ENCODE measurements at regions not wholly inside any gene's neighbourhood (a gene's known extent, or its start where the extent isn't known, plus 50 kb on each side); places are given as distances from the start of the nearest gene placed in this dataset.
"Not testable (repeated sequence)": the region's sequence is repeated elsewhere in the genome, so short reads cannot be mapped to it uniquely, and the experiment has no call there.

DNA sequence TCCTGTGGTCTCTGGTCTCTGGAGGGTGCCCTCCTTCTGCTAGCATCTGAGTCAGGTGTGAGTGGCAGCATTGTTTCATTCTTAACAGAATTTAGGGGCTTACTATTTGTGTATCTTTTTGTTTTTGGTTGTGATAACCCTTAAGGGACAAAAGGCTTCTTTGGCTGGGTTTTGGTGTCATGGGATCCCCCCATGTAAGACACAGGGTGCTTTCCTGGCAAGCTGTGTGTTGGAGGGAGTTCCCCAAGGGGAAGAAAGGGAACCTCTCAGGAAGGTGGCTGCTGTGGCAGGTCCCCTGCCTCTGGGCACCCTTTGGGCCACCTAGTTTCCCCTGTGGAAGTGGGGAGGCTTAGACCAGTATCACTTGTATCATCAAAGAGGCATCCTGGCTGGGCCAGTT, 4459.6 kb upstream of the OR11H1 start:
- not testable (repeated sequence) for TF ChIP-seq CBX5 (IDR thresholded peaks at IDR 0.05; ENCODE audit: low read depth, low read length); TAF1 (IDR thresholded peaks at IDR 0.05; ENCODE audit: low read depth, low read length); CEBPB (IDR thresholded peaks at IDR 0.05; ENCODE audit: low read depth, low read length); PHF8 (conservative IDR thresholded peaks at IDR 0.05; ENCODE audit: low read depth, low read length); POLR2AphosphoS5 (IDR thresholded peaks at IDR 0.05; ENCODE audit: low read depth, low read length); POLR2A (IDR thresholded peaks at IDR 0.05; ENCODE audit: control extremely low read depth in 1 of 2, low read depth in 2 of 2, low read length in 2 of 2); JUN (IDR thresholded peaks at IDR 0.05; ENCODE audit: low read depth, low read length); SUZ12 (IDR thresholded peaks at IDR 0.05; ENCODE audit: low read length)
- TF ChIP-seq, protein P1, sequence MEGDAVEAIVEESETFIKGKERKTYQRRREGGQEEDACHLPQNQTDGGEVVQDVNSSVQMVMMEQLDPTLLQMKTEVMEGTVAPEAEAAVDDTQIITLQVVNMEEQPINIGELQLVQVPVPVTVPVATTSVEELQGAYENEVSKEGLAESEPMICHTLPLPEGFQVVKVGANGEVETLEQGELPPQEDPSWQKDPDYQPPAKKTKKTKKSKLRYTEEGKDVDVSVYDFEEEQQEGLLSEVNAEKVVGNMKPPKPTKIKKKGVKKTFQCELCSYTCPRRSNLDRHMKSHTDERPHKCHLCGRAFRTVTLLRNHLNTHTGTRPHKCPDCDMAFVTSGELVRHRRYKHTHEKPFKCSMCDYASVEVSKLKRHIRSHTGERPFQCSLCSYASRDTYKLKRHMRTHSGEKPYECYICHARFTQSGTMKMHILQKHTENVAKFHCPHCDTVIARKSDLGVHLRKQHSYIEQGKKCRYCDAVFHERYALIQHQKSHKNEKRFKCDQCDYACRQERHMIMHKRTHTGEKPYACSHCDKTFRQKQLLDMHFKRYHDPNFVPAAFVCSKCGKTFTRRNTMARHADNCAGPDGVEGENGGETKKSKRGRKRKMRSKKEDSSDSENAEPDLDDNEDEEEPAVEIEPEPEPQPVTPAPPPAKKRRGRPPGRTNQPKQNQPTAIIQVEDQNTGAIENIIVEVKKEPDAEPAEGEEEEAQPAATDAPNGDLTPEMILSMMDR (IDR thresholded peaks at IDR 0.05; ENCODE audit: control extremely low read depth in 1 of 3, insufficient read depth in 1 of 3, low read depth in 1 of 3, low read length in 3 of 3) = not testable (repeated sequence)
